NB4 (cell line): ENCODE measurements at regions not wholly inside any gene's neighbourhood (a gene's known extent, or its start where the extent isn't known, plus 50 kb on each side); places are given as distances from the start of the nearest gene placed in this dataset.

ENCODE experiments used
- DNase-seq: peaks from one replicate; pipeline ENCODE4 v3.0.0; 2010; ENCODE audit warnings: low read depth
- H3K4me3 ChIP-seq: one replicate; pipeline ENCODE4 v1.5.1; 2011; ENCODE audit warnings: mild to moderate bottlenecking, low read depth, low read length, moderate library complexity
- CTCF ChIP-seq: IDR thresholded peaks from one replicate; pipeline ENCODE4 v1.5.1; 2012; ENCODE audit warnings: low read depth, low read length
- MAX ChIP-seq: IDR thresholded peaks from 2 replicates; pipeline ENCODE4 v1.6.1; 2011; ENCODE audit warnings: low read depth, low read length
- MYC ChIP-seq: IDR thresholded peaks from 2 replicates; pipeline ENCODE4 v1.6.1; 2011; ENCODE audit warnings: low read depth, low read length
- POLR2A ChIP-seq: IDR thresholded peaks from 2 replicates; pipeline ENCODE4 v1.6.1; 2011; ENCODE audit warnings: mild to moderate bottlenecking; ENCODE audit not compliant: insufficient read length; ENCODE audit errors: extremely low read depth

GRCh38 chr13:55359067-55359466, 1781.7 kb upstream of the PRR20A start:
- no peak for DNase-seq
- TF ChIP-seq MAX: no peak
- no peak for TF ChIP-seq MYC
- no peak for TF ChIP-seq CTCF
- TF ChIP-seq POLR2A: no peak
- H3K4me3 ChIP-seq: no peak overlapping the region

DNA sequence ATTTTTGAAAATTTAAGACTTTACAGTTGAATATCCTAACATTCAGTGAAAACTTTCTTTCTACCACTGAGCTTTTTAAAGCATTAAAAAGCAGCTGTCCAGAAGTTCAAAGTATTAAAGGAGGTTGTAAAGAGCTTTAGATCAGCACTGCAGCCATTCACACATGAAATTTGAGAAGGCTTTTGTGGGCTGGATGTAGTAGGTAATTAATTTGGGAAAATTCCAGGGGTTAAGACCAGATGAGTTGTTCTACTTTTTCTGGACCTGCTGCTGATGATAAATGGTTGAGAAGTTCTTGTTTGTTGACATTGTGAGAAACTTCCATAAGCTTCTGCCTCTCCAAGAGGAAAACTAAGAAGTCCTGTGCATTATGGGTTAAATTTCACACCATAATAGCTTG, 1779.6 kb upstream of the PRR20A start:
- no peak for DNase-seq
- H3K4me3 ChIP-seq: no peak overlapping the region
- TF ChIP-seq MYC (no peak), MAX (no peak), CTCF (no peak), POLR2A (no peak)

GRCh38 chr13:55366676-55367075, 1774.0 kb upstream of the PRR20A start:
- no peak for TF ChIP-seq MYC
- TF ChIP-seq POLR2A: no peak
- no peak for TF ChIP-seq CTCF
- no peak for TF ChIP-seq MAX
- DNase-seq: no peak
- H3K4me3 ChIP-seq: no peak overlapping the region

GRCh38 chr13:55394470-55394869, 1746.2 kb upstream of the PRR20A start:
- no peak for DNase-seq
- no peak for TF ChIP-seq MAX
- TF ChIP-seq CTCF: no peak
- no peak for TF ChIP-seq MYC
- no peak for TF ChIP-seq POLR2A
- no peak overlapping the region for H3K4me3 ChIP-seq

GRCh38 chr13:55402870-55403269, 1737.8 kb upstream of the PRR20A start:
- TF ChIP-seq MYC (no peak), CTCF (no peak), POLR2A (no peak), MAX (no peak)
- no peak overlapping the region for H3K4me3 ChIP-seq
- no peak for DNase-seq
